K562 (cell line): ENCODE measurements at regions not wholly inside any gene's neighbourhood (a gene's known extent, or its start where the extent isn't known, plus 50 kb on each side); places are given as distances from the start of the nearest gene placed in this dataset.

Experiments used
- BCL6 ChIP-seq: fragments of 250-450 bp; sonication (Bioruptor Pico); IDR thresholded peaks from 2 replicates; pipeline ENCODE4 v1.4.0; 2020
- CBX5 ChIP-seq: IDR thresholded peaks from 2 replicates; pipeline ENCODE4 v1.6.1; 2014; ENCODE audit warnings: low read depth, borderline replicate concordance
- CEBPG ChIP-seq, 3 experiments: fragments of 200-800 bp in 1 of 3; sonication (Bioruptor generic) in 1 of 3; sonication (generic) in 1 of 3; formaldehyde crosslinking in 1 of 3; IDR thresholded peaks in 2 of 3; conservative IDR thresholded peaks in 1 of 3; 2 replicates each; pipeline versions ENCODE4 v1.6.1 to v1.8.0; 2016 to 2022; ENCODE audit warnings: missing compliant biosample characterization in 2 of 3, missing genetic modification characterization in 2 of 3, mild to moderate bottlenecking in 1 of 3, missing genetic modification reagents in 1 of 3
- FOXJ2 ChIP-seq: fragments of 200-800 bp; sonication (Bioruptor generic); IDR thresholded peaks from 2 replicates; pipeline ENCODE4 v1.6.1; 2016; ENCODE audit warnings: missing genetic modification characterization, missing compliant biosample characterization
- MIER1 ChIP-seq: fragments of 450-650 bp; IDR thresholded peaks from 2 replicates; pipeline ENCODE4 v1.6.1; 2016; ENCODE audit warnings: antibody characterized with exemption, mild to moderate bottlenecking, low read depth
- POLR2H ChIP-seq: IDR thresholded peaks from 2 replicates; pipeline ENCODE4 v1.6.1; 2016; ENCODE audit warnings: missing genetic modification characterization, low read depth, mild to moderate bottlenecking, control low read depth, missing compliant biosample characterization, moderate library complexity
- RBM17 ChIP-seq: fragments of 200-400 bp; formaldehyde crosslinking; IDR thresholded peaks from 2 replicates; pipeline ENCODE4 v1.6.1; 2017; ENCODE audit warnings: low read depth, mild to moderate bottlenecking, low read length, borderline replicate concordance
- RNF2 ChIP-seq: sonication (generic); IDR thresholded peaks from 2 replicates; pipeline ENCODE4 v1.6.1; 2016
- ZFPM2 ChIP-seq: fragments of 250-450 bp; sonication (Bioruptor Pico); IDR thresholded peaks from 2 replicates; pipeline ENCODE4 v1.5.1; 2022; ENCODE audit warnings: mild to moderate bottlenecking
- ZNF184 ChIP-seq: sonication (generic); formaldehyde crosslinking; IDR thresholded peaks from 2 replicates; pipeline ENCODE4 v1.5.0; 2020; ENCODE audit warnings: missing genetic modification reagents
- TF ChIP-seq, protein P1 (sequence below): fragments of 200-600 bp; sonication (generic); IDR thresholded peaks from one replicate; pipeline ENCODE4 v1.6.1; 2012; ENCODE audit warnings: mild to moderate bottlenecking, low read depth, low read length, inconsistent platforms
- TF ChIP-seq, protein P2 (sequence below): fragments of 200-800 bp; sonication (Bioruptor generic); IDR thresholded peaks from 2 replicates; pipeline ENCODE4 v1.6.1; 2017; ENCODE audit warnings: missing genetic modification characterization, missing compliant biosample characterization

DNA sequence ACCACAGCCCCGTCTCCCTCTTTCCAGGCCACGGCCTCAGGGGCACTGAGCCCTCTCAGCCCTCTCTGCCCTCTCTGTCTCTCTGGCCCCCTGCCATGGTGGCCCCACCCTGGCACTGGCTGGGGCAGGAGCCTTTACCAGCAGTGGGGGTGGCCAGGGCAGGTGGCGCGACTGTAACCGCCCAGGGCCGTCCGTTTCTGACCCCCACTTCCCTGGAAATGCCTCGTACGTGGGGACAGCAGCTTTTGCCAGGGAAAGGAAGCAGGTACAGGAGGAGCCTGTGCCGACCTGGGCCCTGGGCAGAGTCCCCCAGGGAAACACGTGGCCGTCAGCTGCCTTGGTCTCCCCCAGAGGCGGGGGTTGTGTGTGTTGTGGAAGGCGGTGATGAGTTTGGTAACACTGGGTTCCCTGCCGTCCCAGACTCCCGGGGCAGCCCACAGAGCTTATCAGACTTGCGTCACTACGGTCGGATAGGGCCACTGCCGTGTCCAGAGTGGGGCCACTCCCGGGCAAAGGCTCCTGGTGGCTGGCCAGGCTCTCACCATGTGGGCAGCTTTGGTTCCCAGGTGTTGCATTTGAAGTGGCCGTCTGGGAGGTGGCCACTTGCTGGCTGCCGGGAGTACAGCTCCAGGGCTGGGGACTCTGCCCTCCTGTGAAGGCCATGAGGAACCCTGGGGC is 249.3 kb upstream of the CIBAR2 start (continued):
- TF ChIP-seq, protein P1, sequence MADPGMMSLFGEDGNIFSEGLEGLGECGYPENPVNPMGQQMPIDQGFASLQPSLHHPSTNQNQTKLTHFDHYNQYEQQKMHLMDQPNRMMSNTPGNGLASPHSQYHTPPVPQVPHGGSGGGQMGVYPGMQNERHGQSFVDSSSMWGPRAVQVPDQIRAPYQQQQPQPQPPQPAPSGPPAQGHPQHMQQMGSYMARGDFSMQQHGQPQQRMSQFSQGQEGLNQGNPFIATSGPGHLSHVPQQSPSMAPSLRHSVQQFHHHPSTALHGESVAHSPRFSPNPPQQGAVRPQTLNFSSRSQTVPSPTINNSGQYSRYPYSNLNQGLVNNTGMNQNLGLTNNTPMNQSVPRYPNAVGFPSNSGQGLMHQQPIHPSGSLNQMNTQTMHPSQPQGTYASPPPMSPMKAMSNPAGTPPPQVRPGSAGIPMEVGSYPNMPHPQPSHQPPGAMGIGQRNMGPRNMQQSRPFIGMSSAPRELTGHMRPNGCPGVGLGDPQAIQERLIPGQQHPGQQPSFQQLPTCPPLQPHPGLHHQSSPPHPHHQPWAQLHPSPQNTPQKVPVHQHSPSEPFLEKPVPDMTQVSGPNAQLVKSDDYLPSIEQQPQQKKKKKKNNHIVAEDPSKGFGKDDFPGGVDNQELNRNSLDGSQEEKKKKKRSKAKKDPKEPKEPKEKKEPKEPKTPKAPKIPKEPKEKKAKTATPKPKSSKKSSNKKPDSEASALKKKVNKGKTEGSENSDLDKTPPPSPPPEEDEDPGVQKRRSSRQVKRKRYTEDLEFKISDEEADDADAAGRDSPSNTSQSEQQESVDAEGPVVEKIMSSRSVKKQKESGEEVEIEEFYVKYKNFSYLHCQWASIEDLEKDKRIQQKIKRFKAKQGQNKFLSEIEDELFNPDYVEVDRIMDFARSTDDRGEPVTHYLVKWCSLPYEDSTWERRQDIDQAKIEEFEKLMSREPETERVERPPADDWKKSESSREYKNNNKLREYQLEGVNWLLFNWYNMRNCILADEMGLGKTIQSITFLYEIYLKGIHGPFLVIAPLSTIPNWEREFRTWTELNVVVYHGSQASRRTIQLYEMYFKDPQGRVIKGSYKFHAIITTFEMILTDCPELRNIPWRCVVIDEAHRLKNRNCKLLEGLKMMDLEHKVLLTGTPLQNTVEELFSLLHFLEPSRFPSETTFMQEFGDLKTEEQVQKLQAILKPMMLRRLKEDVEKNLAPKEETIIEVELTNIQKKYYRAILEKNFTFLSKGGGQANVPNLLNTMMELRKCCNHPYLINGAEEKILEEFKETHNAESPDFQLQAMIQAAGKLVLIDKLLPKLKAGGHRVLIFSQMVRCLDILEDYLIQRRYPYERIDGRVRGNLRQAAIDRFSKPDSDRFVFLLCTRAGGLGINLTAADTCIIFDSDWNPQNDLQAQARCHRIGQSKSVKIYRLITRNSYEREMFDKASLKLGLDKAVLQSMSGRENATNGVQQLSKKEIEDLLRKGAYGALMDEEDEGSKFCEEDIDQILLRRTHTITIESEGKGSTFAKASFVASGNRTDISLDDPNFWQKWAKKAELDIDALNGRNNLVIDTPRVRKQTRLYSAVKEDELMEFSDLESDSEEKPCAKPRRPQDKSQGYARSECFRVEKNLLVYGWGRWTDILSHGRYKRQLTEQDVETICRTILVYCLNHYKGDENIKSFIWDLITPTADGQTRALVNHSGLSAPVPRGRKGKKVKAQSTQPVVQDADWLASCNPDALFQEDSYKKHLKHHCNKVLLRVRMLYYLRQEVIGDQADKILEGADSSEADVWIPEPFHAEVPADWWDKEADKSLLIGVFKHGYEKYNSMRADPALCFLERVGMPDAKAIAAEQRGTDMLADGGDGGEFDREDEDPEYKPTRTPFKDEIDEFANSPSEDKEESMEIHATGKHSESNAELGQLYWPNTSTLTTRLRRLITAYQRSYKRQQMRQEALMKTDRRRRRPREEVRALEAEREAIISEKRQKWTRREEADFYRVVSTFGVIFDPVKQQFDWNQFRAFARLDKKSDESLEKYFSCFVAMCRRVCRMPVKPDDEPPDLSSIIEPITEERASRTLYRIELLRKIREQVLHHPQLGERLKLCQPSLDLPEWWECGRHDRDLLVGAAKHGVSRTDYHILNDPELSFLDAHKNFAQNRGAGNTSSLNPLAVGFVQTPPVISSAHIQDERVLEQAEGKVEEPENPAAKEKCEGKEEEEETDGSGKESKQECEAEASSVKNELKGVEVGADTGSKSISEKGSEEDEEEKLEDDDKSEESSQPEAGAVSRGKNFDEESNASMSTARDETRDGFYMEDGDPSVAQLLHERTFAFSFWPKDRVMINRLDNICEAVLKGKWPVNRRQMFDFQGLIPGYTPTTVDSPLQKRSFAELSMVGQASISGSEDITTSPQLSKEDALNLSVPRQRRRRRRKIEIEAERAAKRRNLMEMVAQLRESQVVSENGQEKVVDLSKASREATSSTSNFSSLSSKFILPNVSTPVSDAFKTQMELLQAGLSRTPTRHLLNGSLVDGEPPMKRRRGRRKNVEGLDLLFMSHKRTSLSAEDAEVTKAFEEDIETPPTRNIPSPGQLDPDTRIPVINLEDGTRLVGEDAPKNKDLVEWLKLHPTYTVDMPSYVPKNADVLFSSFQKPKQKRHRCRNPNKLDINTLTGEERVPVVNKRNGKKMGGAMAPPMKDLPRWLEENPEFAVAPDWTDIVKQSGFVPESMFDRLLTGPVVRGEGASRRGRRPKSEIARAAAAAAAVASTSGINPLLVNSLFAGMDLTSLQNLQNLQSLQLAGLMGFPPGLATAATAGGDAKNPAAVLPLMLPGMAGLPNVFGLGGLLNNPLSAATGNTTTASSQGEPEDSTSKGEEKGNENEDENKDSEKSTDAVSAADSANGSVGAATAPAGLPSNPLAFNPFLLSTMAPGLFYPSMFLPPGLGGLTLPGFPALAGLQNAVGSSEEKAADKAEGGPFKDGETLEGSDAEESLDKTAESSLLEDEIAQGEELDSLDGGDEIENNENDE, result no peak
- TF ChIP-seq POLR2H (tag) (no peak), RNF2 (no peak), BCL6 (0 out of 2 replicates have a peak, but pooled peaks have one; percentile 9), CEBPG (CRISPR knock-in tag; IDR thresholded peaks at IDR 0.05) (0 out of 2 replicates have a peak, but pooled peaks have one; percentile 42), CEBPG (tag; conservative IDR thresholded peaks at IDR 0.05 in 1 of 2, IDR thresholded peaks at IDR 0.05 in 1 of 2) (0 out of 4 replicates have a peak, but pooled peaks of 1 of the 2 experiments have one; percentile 16), FOXJ2 (tag) (no peak), ZNF184 (CRISPR knock-in tag) (no peak), RBM17 (no peak), ZFPM2 (CRISPR knock-in tag) (no peak), CBX5 (no peak), MIER1 (no peak)
- TF ChIP-seq, protein P2, sequence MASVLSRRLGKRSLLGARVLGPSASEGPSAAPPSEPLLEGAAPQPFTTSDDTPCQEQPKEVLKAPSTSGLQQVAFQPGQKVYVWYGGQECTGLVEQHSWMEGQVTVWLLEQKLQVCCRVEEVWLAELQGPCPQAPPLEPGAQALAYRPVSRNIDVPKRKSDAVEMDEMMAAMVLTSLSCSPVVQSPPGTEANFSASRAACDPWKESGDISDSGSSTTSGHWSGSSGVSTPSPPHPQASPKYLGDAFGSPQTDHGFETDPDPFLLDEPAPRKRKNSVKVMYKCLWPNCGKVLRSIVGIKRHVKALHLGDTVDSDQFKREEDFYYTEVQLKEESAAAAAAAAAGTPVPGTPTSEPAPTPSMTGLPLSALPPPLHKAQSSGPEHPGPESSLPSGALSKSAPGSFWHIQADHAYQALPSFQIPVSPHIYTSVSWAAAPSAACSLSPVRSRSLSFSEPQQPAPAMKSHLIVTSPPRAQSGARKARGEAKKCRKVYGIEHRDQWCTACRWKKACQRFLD (CRISPR knock-in tag), result no peak
